HG03025 (cell line): ENCODE measurements at regions not wholly inside any gene's neighbourhood (a gene's known extent, or its start where the extent isn't known, plus 50 kb on each side); places are given as distances from the start of the nearest gene placed in this dataset.
"Not testable (repeated sequence)": the region's sequence is repeated elsewhere in the genome, so short reads cannot be mapped to it uniquely, and the experiment has no call there.

Experiments
- ATAC-seq: cut with Tn5 transposase; IDR thresholded peaks from one replicate; pipeline ENCODE4 v1.9.1; 2021; ENCODE audit warnings: mild to moderate bottlenecking, moderate library complexity; ENCODE audit not compliant: unreplicated experiment, low FRiP score

- no peak for ATAC-seq
These were observed 1695.8 kb upstream of the PIK3C3 start for GRCh38 chr18:40259115-40259835.

GRCh38 chr18:40258311-40258710 lies 1696.7 kb upstream of the PIK3C3 start:
- ATAC-seq, result no peak

GRCh38 chr18:40250236-40250635 lies 1704.8 kb upstream of the PIK3C3 start:
- ATAC-seq, result no peak

- no peak for ATAC-seq
These were observed 1705.5 kb upstream of the PIK3C3 start for GRCh38 chr18:40249390-40250080.

- ATAC-seq, result not testable (repeated sequence)
These were observed 1709.4 kb upstream of the PIK3C3 start for GRCh38 chr18:40245612-40246011.

GRCh38 chr18:40243607-40244006 lies 1711.4 kb upstream of the PIK3C3 start:
- no peak for ATAC-seq

- ATAC-seq, result no peak
These were observed 1719.2 kb upstream of the PIK3C3 start for GRCh38 chr18:40235836-40236235.

GRCh38 chr18:40235323-40235722 lies 1719.7 kb upstream of the PIK3C3 start:
- ATAC-seq, result no peak

GRCh38 chr18:40233931-40234616 lies 1721.0 kb upstream of the PIK3C3 start:
- ATAC-seq, result no peak

GRCh38 chr18:40222776-40223175 lies 1732.3 kb upstream of the PIK3C3 start:
- ATAC-seq, result no peak

GRCh38 chr18:40216856-40217255 lies 1738.2 kb upstream of the PIK3C3 start:
- no peak for ATAC-seq

GRCh38 chr18:40215979-40216378 lies 1739.1 kb upstream of the PIK3C3 start:
- ATAC-seq, result no peak

- ATAC-seq, result no peak
These were observed 1744.3 kb upstream of the PIK3C3 start for GRCh38 chr18:40210696-40211095.

GRCh38 chr18:40208958-40209357 lies 1746.1 kb upstream of the PIK3C3 start:
- no peak for ATAC-seq

- ATAC-seq, result no peak
These were observed 1757.3 kb upstream of the PIK3C3 start for GRCh38 chr18:40197711-40198110.

GRCh38 chr18:40186677-40187076 lies 1768.4 kb upstream of the PIK3C3 start:
- no peak for ATAC-seq

GRCh38 chr18:40179729-40180461 lies 1775.1 kb upstream of the PIK3C3 start:
- ATAC-seq, result no peak

GRCh38 chr18:40168026-40168425 lies 1787.0 kb upstream of the PIK3C3 start:
- no peak for ATAC-seq

- ATAC-seq, result no peak
These were observed 1791.8 kb upstream of the PIK3C3 start for GRCh38 chr18:40163254-40163653.

GRCh38 chr18:40160361-40160760 lies 1794.7 kb upstream of the PIK3C3 start:
- no peak for ATAC-seq
